ENCODE measurements at regions not wholly inside any gene's neighbourhood (a gene's known extent, or its start where the extent isn't known, plus 50 kb on each side); places are given as distances from the start of the nearest gene placed in this dataset.

DNA sequence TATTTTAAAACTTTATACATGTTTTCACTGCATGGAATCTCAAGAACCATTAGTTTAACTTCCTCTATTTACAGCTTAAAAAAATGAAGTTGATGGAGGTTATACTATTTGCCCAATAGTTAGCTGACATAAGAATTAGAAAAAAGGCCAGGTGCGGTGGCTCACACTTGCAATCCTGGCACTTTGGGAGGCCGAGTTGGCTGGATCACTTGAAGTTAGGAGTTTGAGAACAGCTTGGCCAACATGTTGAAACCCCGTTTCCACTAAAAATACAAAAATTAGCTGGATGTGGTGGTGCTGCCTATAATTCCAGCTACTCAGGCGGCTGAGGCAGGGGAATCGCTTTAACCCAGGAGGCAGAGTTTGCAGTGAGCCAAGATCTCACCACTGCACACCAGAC is 125.1 kb upstream of the CDH19 start:
- no peak for DNase-seq

- DNase-seq: no peak
Observed at GRCh38 chr18:66727991-66728390, 124.1 kb upstream of the CDH19 start.

- DNase-seq: no peak
Observed at GRCh38 chr18:66724664-66725356, 120.9 kb upstream of the CDH19 start.

- DNase-seq: no peak
Observed at GRCh38 chr18:66722671-66723070, 118.8 kb upstream of the CDH19 start.

DNA sequence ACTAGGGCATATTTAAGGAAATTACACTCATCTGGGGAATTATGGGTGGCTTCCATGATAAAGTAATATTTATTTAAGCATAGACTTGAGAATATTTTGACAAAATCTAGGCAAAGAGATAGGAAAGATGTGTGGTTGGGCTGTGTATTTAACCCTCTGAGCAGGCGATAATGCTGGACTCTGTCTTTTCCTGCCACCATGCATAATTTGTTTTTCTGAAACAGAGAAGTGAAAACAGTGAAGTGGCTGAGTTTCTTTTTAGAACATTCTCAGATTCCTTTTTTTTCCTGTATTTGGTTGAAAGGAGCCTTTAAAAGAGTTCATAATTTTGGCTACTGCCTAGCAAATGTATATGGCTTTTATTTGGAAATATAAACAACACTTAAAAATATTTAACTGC is 104.8 kb upstream of the CDH19 start:
- DNase-seq: no peak

GRCh38 chr18:66707473-66707872 is 103.6 kb upstream of the CDH19 start:
- no peak for DNase-seq

DNA sequence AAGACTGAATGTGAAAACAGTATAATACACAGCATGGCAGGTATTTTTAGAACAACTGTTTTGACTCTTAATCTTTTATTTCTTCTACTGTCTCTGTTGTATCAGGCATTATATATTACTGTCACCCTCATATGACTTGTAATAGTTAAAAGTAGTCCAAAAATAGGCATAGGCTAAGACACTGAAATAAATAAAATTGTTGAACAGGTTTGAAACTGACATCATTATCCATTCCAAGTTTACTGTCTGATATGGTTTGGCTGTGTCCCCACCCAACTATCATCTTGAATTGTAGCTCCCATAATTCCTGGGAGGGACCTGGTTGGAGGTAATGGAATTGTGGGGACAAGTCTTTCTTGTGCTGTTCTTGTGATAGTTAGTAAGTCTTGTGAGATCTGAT is 91.4 kb upstream of the CDH19 start:
- no peak for DNase-seq

- DNase-seq: no peak
Observed at GRCh38 chr18:66694852-66695251, 91.0 kb upstream of the CDH19 start.

GRCh38 chr18:66687635-66688034 is 83.7 kb upstream of the CDH19 start:
- DNase-seq: no peak

- DNase-seq: no peak
Observed at GRCh38 chr18:66682855-66683322, 79.0 kb upstream of the CDH19 start.

GRCh38 chr18:66676699-66677098 is 72.8 kb upstream of the CDH19 start:
- no peak for DNase-seq

DNA sequence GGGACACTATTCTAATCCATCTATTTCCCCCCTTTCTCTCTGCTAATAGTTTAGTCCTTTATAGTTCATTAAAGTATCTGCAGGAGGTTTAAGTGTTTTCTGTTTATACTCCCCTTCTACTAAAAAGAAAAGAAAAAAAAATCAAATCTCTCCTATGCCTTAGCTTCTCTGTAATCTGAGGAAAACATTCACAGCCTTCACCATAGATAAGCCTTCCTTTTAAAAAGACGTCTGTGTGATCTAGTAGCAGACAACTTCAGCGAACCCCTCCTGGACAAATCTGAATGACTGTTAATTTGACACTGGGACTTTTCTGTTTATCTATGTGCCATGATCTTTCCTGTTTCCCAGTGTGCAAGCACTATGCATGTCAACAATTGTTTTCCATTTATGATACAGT is 70.4 kb upstream of the CDH19 start:
- DNase-seq: no peak

DNA sequence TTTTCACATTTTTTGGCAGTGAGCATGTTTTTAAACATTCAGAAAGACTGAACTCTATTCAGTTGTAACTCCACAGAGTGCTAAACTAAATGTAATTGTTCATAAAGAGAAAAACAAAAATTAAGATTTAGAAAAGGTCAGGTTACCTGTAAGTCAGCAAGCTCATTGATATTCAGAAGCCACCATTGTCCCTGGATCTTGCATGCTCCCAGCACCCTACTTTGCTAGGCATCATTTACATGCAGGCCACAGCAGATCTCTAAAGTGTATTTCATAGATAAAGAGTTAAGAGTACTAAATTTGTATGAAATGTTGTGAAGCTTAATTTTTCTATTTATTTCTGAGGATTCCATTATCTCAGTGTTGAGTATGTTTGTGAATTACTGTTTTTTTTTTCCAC is 64.8 kb upstream of the CDH19 start:
- no peak for DNase-seq

DNA sequence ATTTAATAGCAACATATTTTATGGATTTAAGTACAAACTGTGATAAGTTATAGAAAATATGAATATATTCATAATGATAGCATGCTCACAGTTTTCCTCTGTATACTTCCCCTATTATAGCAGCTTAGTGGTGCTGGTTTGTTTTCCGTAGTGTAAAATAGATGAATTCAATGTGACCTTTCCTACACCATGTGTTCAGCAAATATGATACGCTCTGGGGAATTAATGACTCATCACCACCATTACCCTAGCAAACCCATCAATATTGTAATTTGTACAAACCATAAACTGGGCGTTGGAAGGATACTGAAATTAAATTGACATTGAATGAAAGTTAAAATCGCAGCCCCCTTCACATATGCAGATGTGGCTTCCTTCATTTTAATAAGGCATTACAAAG is 58.7 kb upstream of the CDH19 start:
- no peak for DNase-seq

DNA sequence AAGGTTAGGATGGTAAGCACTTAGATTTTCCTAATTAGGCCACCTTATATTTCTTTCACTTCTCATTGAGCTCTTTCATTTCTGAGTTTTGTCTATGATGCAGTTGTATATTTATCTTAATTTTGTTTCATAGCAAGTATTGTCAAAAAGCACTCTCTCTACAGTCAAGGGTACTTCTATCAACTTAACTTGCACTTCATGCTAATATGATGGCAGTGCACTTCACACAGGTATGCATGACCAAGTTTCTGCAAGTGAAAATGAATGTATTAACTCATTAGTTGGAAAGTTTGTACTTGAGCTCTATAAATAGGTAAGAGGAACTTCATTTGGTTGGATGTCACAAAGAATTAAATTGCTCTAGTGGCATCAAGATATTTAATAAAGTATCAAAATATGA is 51.5 kb upstream of the CDH19 start:
- no peak for DNase-seq

All from CD4-positive, alpha-beta T cell treated with Interleukin-12 subunit alpha and Interleukin-12 subunit beta, for 1 hour (primary cell).